ENCODE measurements at regions not wholly inside any gene's neighbourhood (a gene's known extent, or its start where the extent isn't known, plus 50 kb on each side); places are given as distances from the start of the nearest gene placed in this dataset.

- ATAC-seq, result peak; percentile 5; the same call in 2 of the 3 replicates
- no TSS peak for BruUV-seq (replicated peaks)
- Histone ChIP-seq H3K27ac (ENCODE audit: extremely low read depth, low read depth, low read length) (peak overlapping the region; percentile 90; the same call in 2 of the 3 replicates), H3K9me3 (replicated peaks; ENCODE audit: control insufficient read depth, insufficient read depth, low read depth, low read length) (no peaks in the 10 kb centered on the region), H3K9me1 (ENCODE audit: control insufficient read depth, insufficient read depth, low read length) (no peaks in the 10 kb centered on the region), H4K20me1 (replicated peaks; ENCODE audit: control insufficient read depth, insufficient read depth, low read length) (no peaks in the 10 kb centered on the region), H3K4me2 (ENCODE audit: insufficient read depth, low read length) (peak overlapping the region; percentile 69), H3K9ac (ENCODE audit: insufficient read depth in 1 of 2, low read depth in 2 of 2, low read length in 2 of 2) (peak overlapping the region in 1 of 2 experiments; percentile 70; a peak in 2 of 4 replicates), H3K4me1 (replicated peaks in 1 of 2; ENCODE audit: control insufficient read depth in 2 of 2, insufficient read depth in 2 of 2, low read length in 2 of 2) (peaks cover 6 to 12% of the 10 kb centered on the region in 2 experiments; a peak in 4 of 5 replicates), H2AFZ (ENCODE audit: low read depth, low read length) (peak overlapping the region; percentile 84), H3K27me3 (ENCODE audit: control insufficient read depth in 2 of 2, insufficient read depth in 2 of 2, low read length in 2 of 2) (no peaks in the 10 kb centered on the region), H3K79me2 (ENCODE audit: control insufficient read depth, insufficient read depth, low read length) (peaks cover 6% of the 10 kb centered on the region; the same call in 2 of the 3 replicates), H3K4me3 (no peak overlapping the region; the same call in 1 of the 2 replicates), H3K36me3 (ENCODE audit: control insufficient read depth, insufficient read depth, low read length) (no peaks in the 10 kb centered on the region)
- intact Hi-C loops (cut with micrococcal nuclease), result loop anchor here (5.0 to 10.0 kb wide), 2 partner anchors 1005 to 1407 kb away; partner anchors contain the start of genes KLHL32 and UFL1
- TF ChIP-seq HMGN3 (IDR thresholded peaks at IDR 0.05; ENCODE audit: borderline replicate concordance, extremely low read depth, insufficient read length, low read depth, low read length) (no peak), YY1 (IDR thresholded peaks at IDR 0.05; ENCODE audit: borderline replicate concordance in 1 of 3, control insufficient read depth in 1 of 3, extremely low read depth in 1 of 3, insufficient read depth in 3 of 3, insufficient read length in 1 of 3, insufficient replicate concordance in 2 of 3, low read depth in 1 of 3, low read length in 2 of 3) (peak in 1 of 3 experiments; percentile 41), ARID3A (IDR thresholded peaks at IDR 0.05; ENCODE audit: borderline replicate concordance, low read depth, low read length) (no peak)
- in situ Hi-C loops (cut with MboI), result no loop called here
- WGBS (ENCODE audit: insufficient coverage, low coverage, missing lambda C conversion rate), result 20% methylated on average over 3 of the region's 3 CpGs
- ChIA-PET POLR2A (interaction anchor here (1.9 kb wide), 1 partner anchor 59 kb away, joined by 9 read pairs; the partner anchor contains the start of gene MANEA), CTCF (ENCODE audit: low intra/inter-chr PET ratio) (no interaction called here)
- no peak for FAIRE-seq
- peak in 2 of 4 experiments; percentile 11 to 54 for DNase-seq (ENCODE audit: extremely low read depth in 1 of 4, low spot score in 3 of 4)
Observed at GRCh38 chr6:95517568-95517967, 59.8 kb upstream of the MANEA start.
